GM12878 (cell line): ENCODE measurements at regions not wholly inside any gene's neighbourhood (a gene's known extent, or its start where the extent isn't known, plus 50 kb on each side); places are given as distances from the start of the nearest gene placed in this dataset.
"Not testable (repeated sequence)": the region's sequence is repeated elsewhere in the genome, so short reads cannot be mapped to it uniquely, and the experiment has no call there.

Experiments used
- CEBPB ChIP-seq, 2 experiments: fragments of 150-350 bp in 1 of 2; IDR thresholded peaks; 2 replicates each; pipeline ENCODE4 v1.6.1; 2012 to 2014; ENCODE audit warnings: low read depth in 2 of 2, low read length in 2 of 2, borderline replicate concordance in 1 of 2, inconsistent platforms in 1 of 2
- FOS ChIP-seq: IDR thresholded peaks from 3 replicates; pipeline ENCODE4 v1.6.1; 2011; ENCODE audit warnings: borderline replicate concordance; ENCODE audit not compliant: insufficient read length; ENCODE audit errors: extremely low read depth
- HDAC2 ChIP-seq: fragments of 200-600 bp; sonication (generic); IDR thresholded peaks from 2 replicates; pipeline ENCODE4 v1.6.1; 2017
- POLR2A ChIP-seq: IDR thresholded peaks from 2 replicates; pipeline ENCODE4 v1.6.1; 2011; ENCODE audit warnings: low read depth, mild to moderate bottlenecking, low read length
- POLR2AphosphoS5 ChIP-seq: IDR thresholded peaks from 2 replicates; pipeline ENCODE4 v1.6.1; 2011; ENCODE audit warnings: mild to moderate bottlenecking, low read length, inconsistent platforms
- RCOR1 ChIP-seq: conservative IDR thresholded peaks from 2 replicates; pipeline ENCODE4 v1.6.1; 2012; ENCODE audit warnings: low read depth, low read length, improper control_type of control experiment
- STAT1 ChIP-seq: fragments of 450-650 bp; conservative IDR thresholded peaks from 2 replicates; pipeline ENCODE4 v1.6.1; 2014; ENCODE audit warnings: antibody characterized with exemption, mild to moderate bottlenecking
- TF ChIP-seq, protein P1 (sequence below), 3 experiments: IDR thresholded peaks in 2 of 3; conservative IDR thresholded peaks in 1 of 3; 2 replicates each; pipeline ENCODE4 v1.5.1; 2011; ENCODE audit warnings: low read depth in 3 of 3, low read length in 3 of 3, mild to moderate bottlenecking in 3 of 3, control low read depth in 2 of 3, moderate library complexity in 2 of 3, inconsistent platforms in 1 of 3, mixed read lengths in 1 of 3; ENCODE audit not compliant: control insufficient read depth in 2 of 3, insufficient read depth in 1 of 3; ENCODE audit errors: extremely low read depth in 1 of 3
- TF ChIP-seq, protein P2 (sequence below): IDR thresholded peaks from 2 replicates; pipeline ENCODE4 v1.6.1; 2011; ENCODE audit warnings: borderline replicate concordance, low read depth, mild to moderate bottlenecking, moderate library complexity, low read length; ENCODE audit not compliant: insufficient read depth, poor library complexity, severe bottlenecking

DNA sequence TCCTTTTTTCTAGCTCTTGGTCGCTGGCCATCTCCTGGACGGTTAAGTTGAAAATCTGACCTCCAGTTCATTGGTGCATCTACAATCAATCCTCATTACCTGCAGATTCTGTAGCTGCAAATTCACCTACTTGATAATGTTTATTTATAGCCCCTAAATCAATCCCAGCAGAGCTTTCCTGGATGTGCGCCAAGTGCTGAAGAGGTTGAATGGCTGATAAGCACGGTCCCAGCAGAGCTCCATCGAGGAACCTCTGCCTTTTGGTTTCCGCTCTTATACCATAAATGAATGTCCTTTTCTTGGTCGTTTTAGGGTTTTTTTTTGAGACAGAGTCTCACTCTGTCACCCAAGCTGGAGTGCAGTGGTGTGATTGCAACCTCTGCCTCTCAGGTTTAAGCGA, 99.8 kb upstream of the ALDH3B2 start:
- not testable (repeated sequence) for TF ChIP-seq POLR2AphosphoS5; RCOR1; STAT1; FOS; POLR2A; CEBPB (IDR thresholded peaks at IDR 0.05; ENCODE audit: borderline replicate concordance in 1 of 2, low read depth in 2 of 2, low read length in 2 of 2); HDAC2
- TF ChIP-seq, protein P1, sequence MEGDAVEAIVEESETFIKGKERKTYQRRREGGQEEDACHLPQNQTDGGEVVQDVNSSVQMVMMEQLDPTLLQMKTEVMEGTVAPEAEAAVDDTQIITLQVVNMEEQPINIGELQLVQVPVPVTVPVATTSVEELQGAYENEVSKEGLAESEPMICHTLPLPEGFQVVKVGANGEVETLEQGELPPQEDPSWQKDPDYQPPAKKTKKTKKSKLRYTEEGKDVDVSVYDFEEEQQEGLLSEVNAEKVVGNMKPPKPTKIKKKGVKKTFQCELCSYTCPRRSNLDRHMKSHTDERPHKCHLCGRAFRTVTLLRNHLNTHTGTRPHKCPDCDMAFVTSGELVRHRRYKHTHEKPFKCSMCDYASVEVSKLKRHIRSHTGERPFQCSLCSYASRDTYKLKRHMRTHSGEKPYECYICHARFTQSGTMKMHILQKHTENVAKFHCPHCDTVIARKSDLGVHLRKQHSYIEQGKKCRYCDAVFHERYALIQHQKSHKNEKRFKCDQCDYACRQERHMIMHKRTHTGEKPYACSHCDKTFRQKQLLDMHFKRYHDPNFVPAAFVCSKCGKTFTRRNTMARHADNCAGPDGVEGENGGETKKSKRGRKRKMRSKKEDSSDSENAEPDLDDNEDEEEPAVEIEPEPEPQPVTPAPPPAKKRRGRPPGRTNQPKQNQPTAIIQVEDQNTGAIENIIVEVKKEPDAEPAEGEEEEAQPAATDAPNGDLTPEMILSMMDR (IDR thresholded peaks at IDR 0.05 in 2 of 3, conservative IDR thresholded peaks at IDR 0.05 in 1 of 3; ENCODE audit: control insufficient read depth in 2 of 3, extremely low read depth in 1 of 3, insufficient read depth in 1 of 3, low read depth in 3 of 3, low read length in 3 of 3) = not testable (repeated sequence)
- TF ChIP-seq, protein P2, sequence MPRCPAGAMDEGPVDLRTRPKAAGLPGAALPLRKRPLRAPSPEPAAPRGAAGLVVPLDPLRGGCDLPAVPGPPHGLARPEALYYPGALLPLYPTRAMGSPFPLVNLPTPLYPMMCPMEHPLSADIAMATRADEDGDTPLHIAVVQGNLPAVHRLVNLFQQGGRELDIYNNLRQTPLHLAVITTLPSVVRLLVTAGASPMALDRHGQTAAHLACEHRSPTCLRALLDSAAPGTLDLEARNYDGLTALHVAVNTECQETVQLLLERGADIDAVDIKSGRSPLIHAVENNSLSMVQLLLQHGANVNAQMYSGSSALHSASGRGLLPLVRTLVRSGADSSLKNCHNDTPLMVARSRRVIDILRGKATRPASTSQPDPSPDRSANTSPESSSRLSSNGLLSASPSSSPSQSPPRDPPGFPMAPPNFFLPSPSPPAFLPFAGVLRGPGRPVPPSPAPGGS = not testable (repeated sequence)
